ENCODE measurements at regions not wholly inside any gene's neighbourhood (a gene's known extent, or its start where the extent isn't known, plus 50 kb on each side); places are given as distances from the start of the nearest gene placed in this dataset.

- no TSS peak for BruUV-seq (replicated peaks)
- FAIRE-seq (no peak), DNase-seq (ENCODE audit: low read depth, low spot score) (no peak)
- no peaks in the 10 kb centered on the region for H3K9me1 ChIP-seq (replicated peaks; ENCODE audit: control insufficient read depth, extremely low read depth, insufficient read depth, low read length)
- H3K79me2 ChIP-seq (ENCODE audit: control insufficient read depth, insufficient read depth, low read length): no peaks in the 10 kb centered on the region
- no peak overlapping the region for H3K4me2 ChIP-seq (ENCODE audit: insufficient read depth, low read length)
- ChIA-PET POLR2A (no interaction called here), CTCF (no interaction called here)
- TF ChIP-seq POLR2A (IDR thresholded peaks at IDR 0.05; ENCODE audit: low read depth, low read length) (no peak), EZH2 (IDR thresholded peaks at IDR 0.05; ENCODE audit: borderline replicate concordance, low read depth, low read length, severe bottlenecking) (no peak), MAX (IDR thresholded peaks at IDR 0.05; ENCODE audit: insufficient read depth, insufficient read length) (no peak), POLR2AphosphoS5 (IDR thresholded peaks at IDR 0.05; ENCODE audit: insufficient read depth, low read depth, low read length) (no peak), CTCF (IDR thresholded peaks at IDR 0.05; ENCODE audit: extremely low read depth in 1 of 2, insufficient read depth in 1 of 2, low read depth in 1 of 2, low read length in 2 of 2) (no peak), MYC (IDR thresholded peaks at IDR 0.05; ENCODE audit: low read depth, low read length) (no peak), JUN (IDR thresholded peaks at IDR 0.05; ENCODE audit: borderline replicate concordance, insufficient read depth, insufficient read length, low read depth) (no peak), GATA2 (IDR thresholded peaks at IDR 0.05; ENCODE audit: insufficient read depth, insufficient read length, low read depth, low read length) (no peak), FOS (IDR thresholded peaks at IDR 0.05; ENCODE audit: borderline replicate concordance, insufficient read depth, low read length) (no peak)
- H3K27ac ChIP-seq (ENCODE audit: insufficient read depth, low read depth, low read length): no peak overlapping the region
- dilution Hi-C loops (cut with MboI; ENCODE audit: extremely low pct_ligation_motif_present, low sequenced_read_pairs) (no loop called here), intact Hi-C loops (cut with micrococcal nuclease) (no loop called here)
- H4K20me1 ChIP-seq (replicated peaks; ENCODE audit: control insufficient read depth, extremely low read depth, insufficient read depth, low read length): no peaks in the 10 kb centered on the region
- no peak overlapping the region for H3K9ac ChIP-seq (replicated peaks; ENCODE audit: extremely low read depth, insufficient read depth, low read length)
- no peaks in the 10 kb centered on the region for H3K4me1 ChIP-seq (ENCODE audit: control insufficient read depth, extremely low read depth, insufficient read depth, low read length)
- H2AFZ ChIP-seq (ENCODE audit: low read depth, low read length): no peak overlapping the region
- no peaks in the 10 kb centered on the region for H3K9me3 ChIP-seq (replicated peaks; ENCODE audit: control insufficient read depth, insufficient read depth, low read length)
- H3K27me3 ChIP-seq (ENCODE audit: control insufficient read depth in 2 of 2, insufficient read depth in 2 of 2, low read length in 2 of 2): no peaks in the 10 kb centered on the region
- no peak overlapping the region for H3K4me3 ChIP-seq (replicated peaks in 1 of 3; ENCODE audit: insufficient read depth in 1 of 3, low read depth in 1 of 3, low read length in 3 of 3)
- no peaks in the 10 kb centered on the region for H3K36me3 ChIP-seq (ENCODE audit: control insufficient read depth in 2 of 2, extremely low read depth in 1 of 2, insufficient read depth in 2 of 2, low read length in 2 of 2)
Measured at GRCh38 chr18:27313678-27314077, 128.6 kb upstream of the CHST9 start.
